HG03378 (cell line): ENCODE measurements at regions not wholly inside any gene's neighbourhood (a gene's known extent, or its start where the extent isn't known, plus 50 kb on each side); places are given as distances from the start of the nearest gene placed in this dataset.
"Not testable (repeated sequence)": the region's sequence is repeated elsewhere in the genome, so short reads cannot be mapped to it uniquely, and the experiment has no call there.

ENCODE experiments used
- ATAC-seq: cut with Tn5 transposase; IDR thresholded peaks from one replicate; pipeline ENCODE4 v1.9.1; 2021; ENCODE audit warnings: mild to moderate bottlenecking, moderate library complexity; ENCODE audit not compliant: unreplicated experiment

- no peak for ATAC-seq
Measured at GRCh38 chr4:162498168-162498567, 334.4 kb upstream of the FSTL5 start.

GRCh38 chr4:162497564-162498167 is 333.9 kb upstream of the FSTL5 start:
- ATAC-seq: peak; percentile 78

- ATAC-seq: no peak
Measured at GRCh38 chr4:162494935-162495334, 331.1 kb upstream of the FSTL5 start.

GRCh38 chr4:162485486-162485885 is 321.7 kb upstream of the FSTL5 start:
- ATAC-seq: no peak

GRCh38 chr4:162475246-162475645 is 311.4 kb upstream of the FSTL5 start:
- ATAC-seq: no peak

- ATAC-seq: no peak
Measured at GRCh38 chr4:162469977-162470376, 306.2 kb upstream of the FSTL5 start.

- ATAC-seq: not testable (repeated sequence)
Measured at GRCh38 chr4:162465356-162465755, 301.6 kb upstream of the FSTL5 start.

GRCh38 chr4:162461952-162462351 is 298.2 kb upstream of the FSTL5 start:
- ATAC-seq: no peak

GRCh38 chr4:162458051-162458450 is 294.3 kb upstream of the FSTL5 start:
- ATAC-seq: no peak

GRCh38 chr4:162457071-162457865 is 293.5 kb upstream of the FSTL5 start:
- ATAC-seq: no peak

- no peak for ATAC-seq
Measured at GRCh38 chr4:162456106-162456505, 292.3 kb upstream of the FSTL5 start.

- ATAC-seq: no peak
Measured at GRCh38 chr4:162450531-162451035, 286.8 kb upstream of the FSTL5 start.

- no peak for ATAC-seq
Measured at GRCh38 chr4:162443510-162443909, 279.7 kb upstream of the FSTL5 start.

- no peak for ATAC-seq
Measured at GRCh38 chr4:162442128-162442527, 278.3 kb upstream of the FSTL5 start.

- no peak for ATAC-seq
Measured at GRCh38 chr4:162422312-162422711, 258.5 kb upstream of the FSTL5 start.

GRCh38 chr4:162410854-162411253 is 247.1 kb upstream of the FSTL5 start:
- no peak for ATAC-seq

- ATAC-seq: no peak
Measured at GRCh38 chr4:162409048-162409447, 245.2 kb upstream of the FSTL5 start.

GRCh38 chr4:162408309-162408708 is 244.5 kb upstream of the FSTL5 start:
- no peak for ATAC-seq

GRCh38 chr4:162406637-162407365 is 243.0 kb upstream of the FSTL5 start:
- ATAC-seq: no peak

GRCh38 chr4:162403932-162404331 is 240.1 kb upstream of the FSTL5 start:
- ATAC-seq: no peak

- no peak for ATAC-seq
Measured at GRCh38 chr4:162403419-162403818, 239.6 kb upstream of the FSTL5 start.

- no peak for ATAC-seq
Measured at GRCh38 chr4:162401021-162401420, 237.2 kb upstream of the FSTL5 start.
